GM12878 (cell line): ENCODE measurements at regions not wholly inside any gene's neighbourhood (a gene's known extent, or its start where the extent isn't known, plus 50 kb on each side); places are given as distances from the start of the nearest gene placed in this dataset.

Experiments
- ATAC-seq: fragments of 200-7000 bp; cut with Tn5 transposase; 3 replicates; pipeline ENCODE4 v1.9.1; 2020; ENCODE audit warnings: mild to moderate bottlenecking, moderate library complexity
- BruUV-seq: library from RNA; stranded (reverse); fragments of 400-500 nt; replicated peaks from 2 replicates; lab custom pipeline; 2021; lab: Mats Ljungman, UMichigan
- CTCF ChIA-PET: fragments of 300-600 bp; sonication (Branson Sonifier 250); formaldehyde crosslinking; extraction: SDS; loops from one replicate; lab custom pipeline; 2021; ENCODE audit warnings: inconsistent platforms; lab: Yijun Ruan, JAX
- POLR2A ChIA-PET: fragments of 350-600 bp; formaldehyde crosslinking; extraction: SDS; loops from one replicate; lab custom pipeline; 2021; ENCODE audit warnings: inconsistent platforms; lab: Charles Lee
- RAD21 ChIA-PET: fragments of 300-600 bp; sonication (Branson Sonifier 250); formaldehyde crosslinking; loops from one replicate; lab custom pipeline; 2023; ENCODE audit warnings: antibody characterized with exemption; ENCODE audit not compliant: unreplicated experiment; lab: Charles Lee
- SMC1A ChIA-PET: fragments of 300-600 bp; sonication (Branson Sonifier 250); formaldehyde crosslinking; loops from one replicate; lab custom pipeline; 2023; ENCODE audit not compliant: unreplicated experiment, uncharacterized antibody; lab: Charles Lee
- DNase-seq: peaks from one replicate; pipeline ENCODE4 v3.0.0-alpha.2; 2011; ENCODE audit warnings: low read depth, low spot score
- FAIRE-seq: peaks from 3 replicates; lab custom pipeline; 2011; peaks lifted over from hg19 to GRCh38; lab: Jason Lieb, UNC
- H2AFZ ChIP-seq: 2 replicates; pipeline ENCODE4 v1.6.0; 2011; ENCODE audit warnings: low read depth, low read length, control low read depth; ENCODE audit not compliant: control insufficient read depth
- H3K27ac ChIP-seq: 2 replicates; pipeline ENCODE4 v1.5.1; 2011; ENCODE audit warnings: control low read depth; ENCODE audit not compliant: control insufficient read depth, insufficient read depth
- H3K27me3 ChIP-seq, 2 experiments: replicated peaks in 1 of 2; 2 replicates each; pipeline versions ENCODE4 v1.6.0 to v1.6.1; 2011; ENCODE audit warnings: low read length in 1 of 2; ENCODE audit not compliant: control insufficient read depth in 2 of 2, insufficient read depth in 2 of 2
- H3K36me3 ChIP-seq, 2 experiments: 2 replicates each; pipeline ENCODE4 v1.5.1; 2011; ENCODE audit warnings: low read length in 1 of 2; ENCODE audit not compliant: control insufficient read depth in 2 of 2, insufficient read depth in 2 of 2
- H3K4me1 ChIP-seq: 2 replicates; pipeline ENCODE4 v1.6.1; 2011; ENCODE audit warnings: mild to moderate bottlenecking, low read length, moderate library complexity, mixed read lengths; ENCODE audit not compliant: control insufficient read depth, insufficient read depth
- H3K4me2 ChIP-seq: 2 replicates; pipeline ENCODE4 v1.6.0; 2011; ENCODE audit warnings: control low read depth; ENCODE audit not compliant: control insufficient read depth, insufficient read depth
- H3K4me3 ChIP-seq: fragments of 200-600 bp; sonication (generic); 2 replicates; pipeline ENCODE4 v1.5.1; 2016
- H3K79me2 ChIP-seq: 2 replicates; pipeline ENCODE4 v1.6.0; 2011; ENCODE audit warnings: low read length; ENCODE audit not compliant: control insufficient read depth, insufficient read depth
- H3K9ac ChIP-seq: 2 replicates; pipeline ENCODE4 v1.8.0; 2011; ENCODE audit warnings: low read length, control low read depth, mixed read lengths; ENCODE audit not compliant: control insufficient read depth, insufficient read depth
- H3K9me3 ChIP-seq: replicated peaks from 3 replicates; pipeline ENCODE4 v1.5.1; 2011; ENCODE audit warnings: mild to moderate bottlenecking, low read length; ENCODE audit not compliant: control insufficient read depth, insufficient read depth
- H4K20me1 ChIP-seq: 2 replicates; pipeline ENCODE4 v1.6.0; 2011; ENCODE audit not compliant: control insufficient read depth, insufficient read depth
- FOXK2 ChIP-seq: fragments of 450-650 bp; IDR thresholded peaks from 2 replicates; pipeline ENCODE4 v1.6.1; 2017; ENCODE audit warnings: mild to moderate bottlenecking, moderate library complexity
- HCFC1 ChIP-seq: fragments of 150-350 bp; IDR thresholded peaks from 2 replicates; pipeline ENCODE4 v1.6.1; 2014; ENCODE audit warnings: low read length
- HDGF ChIP-seq: fragments of 450-650 bp; IDR thresholded peaks from 2 replicates; pipeline ENCODE4 v1.6.1; 2016; ENCODE audit warnings: antibody characterized with exemption
- MTA3 ChIP-seq: IDR thresholded peaks from 2 replicates; pipeline ENCODE4 v1.6.1; 2012; ENCODE audit warnings: low read length, inconsistent platforms, borderline replicate concordance
- SREBF1 ChIP-seq: IDR thresholded peaks from 2 replicates; pipeline ENCODE4 v1.6.1; 2012; ENCODE audit warnings: mild to moderate bottlenecking, low read length
- ZBTB11 ChIP-seq: fragments of 450-650 bp; formaldehyde crosslinking; IDR thresholded peaks from 2 replicates; pipeline ENCODE4 v1.5.0; 2022; ENCODE audit warnings: mild to moderate bottlenecking, missing genetic modification characterization
- WGBS: methylation state at CpG from one replicate; pipeline ENCODE4 v1.1.6; 2016; ENCODE audit warnings: low lambda C conversion rate; ENCODE audit not compliant: insufficient replicate concordance, insufficient coverage; ENCODE audit errors: missing lambda C conversion rate; 5-methylcytosine and 5-hydroxymethylcytosine counted together
- in situ Hi-C: fragments of 300-500 bp; cut with MboI; formaldehyde crosslinking; loops from 9 replicates; pipeline ENCODE4 v1.14.3; 2018; ENCODE audit warnings: mixed read lengths
- intact Hi-C: fragments of 100-400 bp; cut with micrococcal nuclease; formaldehyde crosslinking; loops from one replicate; pipeline ENCODE4 v1.14.2; 2022; ENCODE audit not compliant: unreplicated experiment
- TF ChIP-seq, protein P1 (sequence below): fragments of 450-650 bp; IDR thresholded peaks from 2 replicates; pipeline ENCODE4 v1.6.1; 2017; ENCODE audit warnings: antibody characterized with exemption, mild to moderate bottlenecking, moderate library complexity

GRCh38 chr4:165699055-165699454, 174.0 kb upstream of the TLL1 start:
- in situ Hi-C loops = no loop called here
- intact Hi-C loops = no loop called here
- SMC1A ChIA-PET = no interaction called here

More at GRCh38 chr4:165699055-165699454, 174.0 kb upstream of the TLL1 start:
- no peaks in the 10 kb centered on the region for H3K9me3 ChIP-seq
- TF ChIP-seq SREBF1 (no peak), FOXK2 (no peak), ZBTB11 (CRISPR knock-in tag) (no peak), MTA3 (no peak), HCFC1 (no peak), HDGF (no peak)
- TF ChIP-seq, protein P1, sequence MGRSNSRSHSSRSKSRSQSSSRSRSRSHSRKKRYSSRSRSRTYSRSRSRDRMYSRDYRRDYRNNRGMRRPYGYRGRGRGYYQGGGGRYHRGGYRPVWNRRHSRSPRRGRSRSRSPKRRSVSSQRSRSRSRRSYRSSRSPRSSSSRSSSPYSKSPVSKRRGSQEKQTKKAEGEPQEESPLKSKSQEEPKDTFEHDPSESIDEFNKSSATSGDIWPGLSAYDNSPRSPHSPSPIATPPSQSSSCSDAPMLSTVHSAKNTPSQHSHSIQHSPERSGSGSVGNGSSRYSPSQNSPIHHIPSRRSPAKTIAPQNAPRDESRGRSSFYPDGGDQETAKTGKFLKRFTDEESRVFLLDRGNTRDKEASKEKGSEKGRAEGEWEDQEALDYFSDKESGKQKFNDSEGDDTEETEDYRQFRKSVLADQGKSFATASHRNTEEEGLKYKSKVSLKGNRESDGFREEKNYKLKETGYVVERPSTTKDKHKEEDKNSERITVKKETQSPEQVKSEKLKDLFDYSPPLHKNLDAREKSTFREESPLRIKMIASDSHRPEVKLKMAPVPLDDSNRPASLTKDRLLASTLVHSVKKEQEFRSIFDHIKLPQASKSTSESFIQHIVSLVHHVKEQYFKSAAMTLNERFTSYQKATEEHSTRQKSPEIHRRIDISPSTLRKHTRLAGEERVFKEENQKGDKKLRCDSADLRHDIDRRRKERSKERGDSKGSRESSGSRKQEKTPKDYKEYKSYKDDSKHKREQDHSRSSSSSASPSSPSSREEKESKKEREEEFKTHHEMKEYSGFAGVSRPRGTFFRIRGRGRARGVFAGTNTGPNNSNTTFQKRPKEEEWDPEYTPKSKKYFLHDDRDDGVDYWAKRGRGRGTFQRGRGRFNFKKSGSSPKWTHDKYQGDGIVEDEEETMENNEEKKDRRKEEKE = no peak
- TF ChIP-seq, all 136 proteins: peak for 0
- Histone ChIP-seq H3K27me3 (no peaks in the 10 kb centered on the region), H3K4me1 (no peaks in the 10 kb centered on the region), H3K27ac (no peak overlapping the region), H3K4me3 (no peak overlapping the region), H4K20me1 (no peaks in the 10 kb centered on the region), H2AFZ (no peak overlapping the region), H3K79me2 (no peaks in the 10 kb centered on the region), H3K9ac (no peak overlapping the region), H3K36me3 (no peaks in the 10 kb centered on the region), H3K4me2 (no peak overlapping the region)
- ChIA-PET POLR2A (no interaction called here), RAD21 (no interaction called here), CTCF (interaction anchor here (0.6 to 0.9 kb wide), 2 partner anchors 206 to 1519 kb away, joined by 3 read pairs; no protein-coding TSS in a partner anchor)
- ATAC-seq (no peak), DNase-seq (no peak), FAIRE-seq (no peak)
- BruUV-seq = no TSS peak
- WGBS = 4% methylated on average over 5 of the region's 5 CpGs
